Smooth muscle cell (in vitro differentiated cells): ENCODE measurements at regions not wholly inside any gene's neighbourhood (a gene's known extent, or its start where the extent isn't known, plus 50 kb on each side); places are given as distances from the start of the nearest gene placed in this dataset.

Experiments
- DNase-seq: peaks from one replicate; lab custom pipeline; 2025; ENCODE audit not compliant: unreplicated experiment; lab: John Stamatoyannopoulos, UW
- H2AFZ ChIP-seq: fragments of 200-600 bp; sonication (generic); 2 replicates; pipeline ENCODE4 v1.6.0; 2016; ENCODE audit warnings: antibody characterized with exemption, low read depth, mild to moderate bottlenecking
- H3F3A ChIP-seq: fragments of 200-600 bp; sonication (generic); 2 replicates; pipeline ENCODE4 v1.6.0; 2017; ENCODE audit warnings: antibody characterized with exemption, low read depth
- H3K27ac ChIP-seq: fragments of 200-600 bp; sonication (generic); 2 replicates; pipeline ENCODE4 v1.5.1; 2016; ENCODE audit warnings: low read depth, mild to moderate bottlenecking
- H3K27me3 ChIP-seq: fragments of 200-600 bp; sonication (generic); 2 replicates; pipeline ENCODE4 v1.6.1; 2016; ENCODE audit warnings: low read depth, mild to moderate bottlenecking
- H3K36me3 ChIP-seq: fragments of 200-600 bp; sonication (generic); 2 replicates; pipeline ENCODE4 v1.5.1; 2016; ENCODE audit warnings: low read depth
- H3K4me1 ChIP-seq: fragments of 200-600 bp; sonication (generic); 2 replicates; pipeline ENCODE4 v1.5.1; 2016; ENCODE audit warnings: low read depth
- H3K4me2 ChIP-seq: fragments of 200-600 bp; sonication (generic); 2 replicates; pipeline ENCODE4 v1.6.0; 2016; ENCODE audit warnings: mild to moderate bottlenecking
- H3K4me3 ChIP-seq: fragments of 200-600 bp; sonication (generic); 2 replicates; pipeline ENCODE4 v1.5.1; 2016; ENCODE audit warnings: mild to moderate bottlenecking
- H3K79me2 ChIP-seq: fragments of 200-600 bp; sonication (generic); 2 replicates; pipeline ENCODE4 v1.6.0; 2016; ENCODE audit warnings: low read depth, mild to moderate bottlenecking
- H3K9ac ChIP-seq: fragments of 200-600 bp; sonication (generic); 2 replicates; pipeline ENCODE4 v1.6.0; 2016; ENCODE audit warnings: low read depth
- H3K9me3 ChIP-seq: fragments of 200-600 bp; sonication (generic); replicated peaks from 2 replicates; pipeline ENCODE4 v1.5.1; 2016; ENCODE audit warnings: low read depth
- H4K20me1 ChIP-seq: fragments of 200-600 bp; sonication (generic); 2 replicates; pipeline ENCODE4 v1.6.0; 2016; ENCODE audit warnings: low read depth
- CTCF ChIP-seq: fragments of 200-600 bp; sonication (generic); IDR thresholded peaks from 2 replicates; pipeline ENCODE4 v1.5.1; 2017; ENCODE audit warnings: borderline replicate concordance, mild to moderate bottlenecking, antibody characterized with exemption; ENCODE audit not compliant: insufficient read depth, poor library complexity, severe bottlenecking
- WGBS: methylation state at CpG from one replicate; pipeline ENCODE4 v1.1.7; 2016; ENCODE audit warnings: low lambda C conversion rate; 5-methylcytosine and 5-hydroxymethylcytosine counted together

DNA sequence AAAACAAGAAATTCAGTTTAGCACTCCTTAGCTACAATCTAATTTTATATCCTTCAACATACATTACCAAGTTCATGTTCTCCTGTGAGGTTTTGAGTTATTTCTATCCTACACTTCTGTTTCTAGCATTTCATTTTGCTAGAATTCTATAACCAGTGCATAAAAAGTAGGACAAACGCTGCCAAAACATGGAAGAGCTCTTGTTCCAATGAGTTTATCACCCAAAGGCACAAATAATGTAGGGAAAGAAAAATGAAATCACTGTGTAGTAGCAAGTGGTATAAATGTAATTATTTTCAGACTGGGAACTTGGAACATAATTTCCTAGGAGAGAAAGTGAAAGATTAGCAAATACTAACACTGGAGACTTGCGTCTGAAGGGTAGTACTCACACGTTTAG, 413.3 kb upstream of the NRSN1 start:
- Histone ChIP-seq H4K20me1 (no peaks in the 10 kb centered on the region), H3F3A (no peaks in the 10 kb centered on the region), H3K4me2 (no peak overlapping the region), H3K4me3 (no peak overlapping the region), H3K27ac (no peak overlapping the region), H3K4me1 (no peaks in the 10 kb centered on the region), H3K36me3 (no peaks in the 10 kb centered on the region), H3K27me3 (peaks cover 21% of the 10 kb centered on the region), H3K9ac (no peak overlapping the region), H3K79me2 (no peaks in the 10 kb centered on the region), H3K9me3 (no peaks in the 10 kb centered on the region), H2AFZ (no peak overlapping the region)
- DNase-seq = no peak
- TF ChIP-seq CTCF = no peak
- WGBS = 88% methylated on average over 3 of the region's 3 CpGs

- 88% methylated on average over 1 of the region's 1 CpG for WGBS
- no peak for DNase-seq
- Histone ChIP-seq H3K79me2 (no peaks in the 10 kb centered on the region), H3F3A (no peaks in the 10 kb centered on the region), H3K27ac (no peak overlapping the region), H3K9me3 (no peaks in the 10 kb centered on the region), H4K20me1 (no peaks in the 10 kb centered on the region), H3K36me3 (no peaks in the 10 kb centered on the region), H3K4me3 (no peak overlapping the region), H3K4me1 (no peaks in the 10 kb centered on the region), H3K9ac (no peak overlapping the region), H3K27me3 (peaks cover 21% of the 10 kb centered on the region), H2AFZ (no peak overlapping the region), H3K4me2 (no peak overlapping the region)
- TF ChIP-seq CTCF = no peak
Observed at GRCh38 chr6:23713211-23713610, 412.8 kb upstream of the NRSN1 start.

GRCh38 chr6:23728707-23729106, 397.3 kb upstream of the NRSN1 start:
- Histone ChIP-seq H3K4me1 (no peaks in the 10 kb centered on the region), H3K27me3 (no peaks in the 10 kb centered on the region), H3F3A (no peaks in the 10 kb centered on the region), H3K79me2 (no peaks in the 10 kb centered on the region), H2AFZ (no peak overlapping the region), H3K9me3 (no peaks in the 10 kb centered on the region), H3K9ac (no peak overlapping the region), H3K27ac (no peak overlapping the region), H3K4me3 (no peak overlapping the region), H3K4me2 (no peak overlapping the region), H4K20me1 (no peaks in the 10 kb centered on the region), H3K36me3 (no peaks in the 10 kb centered on the region)
- TF ChIP-seq CTCF = no peak
- WGBS = 26% methylated on average over 2 of the region's 2 CpGs
- DNase-seq = no peak

DNA sequence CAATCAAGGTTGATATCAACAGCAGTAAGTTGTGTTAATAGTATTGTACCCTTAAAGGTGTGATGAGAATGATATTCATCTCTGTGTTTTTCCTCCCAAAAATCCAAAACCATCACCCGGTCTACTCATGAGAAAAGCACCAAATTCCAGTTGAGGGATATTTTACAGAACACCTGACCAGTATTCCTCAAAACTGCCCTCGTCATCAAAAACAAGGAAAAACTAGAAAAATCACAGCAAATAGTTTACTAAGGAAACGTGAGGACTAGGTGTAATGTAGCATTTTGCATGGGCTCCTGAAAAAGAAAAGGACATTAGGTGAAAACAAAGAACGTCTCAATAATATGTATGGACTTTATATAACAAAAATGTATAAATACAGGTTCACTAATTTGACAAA, 394.4 kb upstream of the NRSN1 start:
- H3K79me2 ChIP-seq = no peaks in the 10 kb centered on the region
- no peak for TF ChIP-seq CTCF
- H3K4me3 ChIP-seq = no peak overlapping the region
- no peak overlapping the region for H3K27ac ChIP-seq
- H4K20me1 ChIP-seq = no peaks in the 10 kb centered on the region
- H3F3A ChIP-seq = no peaks in the 10 kb centered on the region
- no peaks in the 10 kb centered on the region for H3K4me1 ChIP-seq
- 85% methylated on average over 4 of the region's 4 CpGs for WGBS
- H3K4me2 ChIP-seq = no peak overlapping the region
- H3K9ac ChIP-seq = no peak overlapping the region
- no peak for DNase-seq
- no peaks in the 10 kb centered on the region for H3K36me3 ChIP-seq
- H3K27me3 ChIP-seq = no peaks in the 10 kb centered on the region
- no peaks in the 10 kb centered on the region for H3K9me3 ChIP-seq
- no peak overlapping the region for H2AFZ ChIP-seq
